ENCODE measurements at regions not wholly inside any gene's neighbourhood (a gene's known extent, or its start where the extent isn't known, plus 50 kb on each side); places are given as distances from the start of the nearest gene placed in this dataset.

GRCh38 chr2:14715600-14715999 lies 83.1 kb downstream of the LRATD1 start:
- TF ChIP-seq CTCF (IDR thresholded peaks at IDR 0.05) (no peak), EZH2 (IDR thresholded peaks at IDR 0.05; ENCODE audit: borderline replicate concordance, insufficient read depth, low read depth, low read length, poor library complexity, severe bottlenecking) (no peak)

Measured in B cell (primary cell).